RKO (cell line): ENCODE measurements at regions not wholly inside any gene's neighbourhood (a gene's known extent, or its start where the extent isn't known, plus 50 kb on each side); places are given as distances from the start of the nearest gene placed in this dataset.
"Not testable (repeated sequence)": the region's sequence is repeated elsewhere in the genome, so short reads cannot be mapped to it uniquely, and the experiment has no call there.

Experiments used
- DNase-seq: peaks from one replicate; pipeline ENCODE4 v3.0.0-alpha.2; 2016; ENCODE audit warnings: low spot score

- DNase-seq: no peak
Observed at GRCh38 chr22:23394525-23395326, 185.4 kb downstream of the IGLL1 start.

- DNase-seq: no peak
Observed at GRCh38 chr22:23393721-23394320, 186.3 kb downstream of the IGLL1 start.

- not testable (repeated sequence) for DNase-seq
Observed at GRCh38 chr22:23393199-23393598, 186.9 kb downstream of the IGLL1 start.

- DNase-seq: no peak
Observed at GRCh38 chr22:23392420-23393121, 187.5 kb downstream of the IGLL1 start.

- DNase-seq: no peak
Observed at GRCh38 chr22:23391022-23391421, 189.1 kb downstream of the IGLL1 start.

GRCh38 chr22:23389271-23390071 is 190.6 kb downstream of the IGLL1 start:
- no peak for DNase-seq

- no peak for DNase-seq
Observed at GRCh38 chr22:23388517-23388890, 191.6 kb downstream of the IGLL1 start.

- no peak for DNase-seq
Observed at GRCh38 chr22:23387827-23388516, 192.1 kb downstream of the IGLL1 start.

GRCh38 chr22:23386822-23387580 is 193.1 kb downstream of the IGLL1 start:
- DNase-seq: no peak

- DNase-seq: peak; percentile 72
Observed at GRCh38 chr22:23385678-23386631, 194.1 kb downstream of the IGLL1 start.

- no peak for DNase-seq
Observed at GRCh38 chr22:23384923-23385677, 195.0 kb downstream of the IGLL1 start.

- no peak for DNase-seq
Observed at GRCh38 chr22:23384431-23384830, 195.7 kb downstream of the IGLL1 start.

GRCh38 chr22:23383491-23384361 is 196.4 kb downstream of the IGLL1 start:
- DNase-seq: no peak

- DNase-seq: no peak
Observed at GRCh38 chr22:23382428-23383218, 197.5 kb downstream of the IGLL1 start.

GRCh38 chr22:23381661-23382427 is 198.2 kb downstream of the IGLL1 start:
- no peak for DNase-seq

GRCh38 chr22:23380911-23381310 is 199.2 kb downstream of the IGLL1 start:
- DNase-seq: no peak
